ENCODE measurements at regions not wholly inside any gene's neighbourhood (a gene's known extent, or its start where the extent isn't known, plus 50 kb on each side); places are given as distances from the start of the nearest gene placed in this dataset.

DNA sequence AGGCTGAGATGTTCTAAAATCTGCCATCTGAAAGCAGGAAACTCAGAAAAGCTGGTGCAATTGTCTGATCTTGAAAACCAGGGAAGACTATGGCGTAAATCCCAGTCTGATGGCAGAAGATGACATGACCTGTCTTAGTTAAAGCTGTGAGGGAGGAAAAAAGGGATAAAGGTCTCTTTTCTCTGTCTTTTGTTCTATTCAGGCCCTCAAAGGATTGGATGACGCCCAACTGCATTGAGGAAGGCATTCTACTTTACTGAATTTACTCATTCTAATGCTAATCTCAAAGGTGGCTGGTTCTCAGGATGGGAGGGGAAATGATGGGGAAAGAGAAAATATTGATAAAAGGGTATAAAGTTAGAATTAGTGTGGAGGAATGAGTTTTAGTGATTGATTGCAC is 312.8 kb upstream of the CTNND2 start:
- TF ChIP-seq, protein P1, sequence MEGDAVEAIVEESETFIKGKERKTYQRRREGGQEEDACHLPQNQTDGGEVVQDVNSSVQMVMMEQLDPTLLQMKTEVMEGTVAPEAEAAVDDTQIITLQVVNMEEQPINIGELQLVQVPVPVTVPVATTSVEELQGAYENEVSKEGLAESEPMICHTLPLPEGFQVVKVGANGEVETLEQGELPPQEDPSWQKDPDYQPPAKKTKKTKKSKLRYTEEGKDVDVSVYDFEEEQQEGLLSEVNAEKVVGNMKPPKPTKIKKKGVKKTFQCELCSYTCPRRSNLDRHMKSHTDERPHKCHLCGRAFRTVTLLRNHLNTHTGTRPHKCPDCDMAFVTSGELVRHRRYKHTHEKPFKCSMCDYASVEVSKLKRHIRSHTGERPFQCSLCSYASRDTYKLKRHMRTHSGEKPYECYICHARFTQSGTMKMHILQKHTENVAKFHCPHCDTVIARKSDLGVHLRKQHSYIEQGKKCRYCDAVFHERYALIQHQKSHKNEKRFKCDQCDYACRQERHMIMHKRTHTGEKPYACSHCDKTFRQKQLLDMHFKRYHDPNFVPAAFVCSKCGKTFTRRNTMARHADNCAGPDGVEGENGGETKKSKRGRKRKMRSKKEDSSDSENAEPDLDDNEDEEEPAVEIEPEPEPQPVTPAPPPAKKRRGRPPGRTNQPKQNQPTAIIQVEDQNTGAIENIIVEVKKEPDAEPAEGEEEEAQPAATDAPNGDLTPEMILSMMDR (IDR thresholded peaks at IDR 0.05) = no peak
- TF ChIP-seq EZH2 (IDR thresholded peaks at IDR 0.05) (no peak), EZH2phosphoT487 (IDR thresholded peaks at IDR 0.05) (no peak)
